ENCODE measurements at regions not wholly inside any gene's neighbourhood (a gene's known extent, or its start where the extent isn't known, plus 50 kb on each side); places are given as distances from the start of the nearest gene placed in this dataset.

GRCh38 chr3:22288756-22289155 lies 537.7 kb upstream of the ZNF385D start:
- Histone ChIP-seq H3K27ac (no peak overlapping the region), H3K4me3 (no peak overlapping the region), H3K4me1 (no peaks in the 10 kb centered on the region), H3K27me3 (no peaks in the 10 kb centered on the region), H3K36me3 (no peaks in the 10 kb centered on the region), H3K9me3 (no peaks in the 10 kb centered on the region)
- TF ChIP-seq POLR2A (IDR thresholded peaks at IDR 0.05), result no peak
- TF ChIP-seq, protein P1, sequence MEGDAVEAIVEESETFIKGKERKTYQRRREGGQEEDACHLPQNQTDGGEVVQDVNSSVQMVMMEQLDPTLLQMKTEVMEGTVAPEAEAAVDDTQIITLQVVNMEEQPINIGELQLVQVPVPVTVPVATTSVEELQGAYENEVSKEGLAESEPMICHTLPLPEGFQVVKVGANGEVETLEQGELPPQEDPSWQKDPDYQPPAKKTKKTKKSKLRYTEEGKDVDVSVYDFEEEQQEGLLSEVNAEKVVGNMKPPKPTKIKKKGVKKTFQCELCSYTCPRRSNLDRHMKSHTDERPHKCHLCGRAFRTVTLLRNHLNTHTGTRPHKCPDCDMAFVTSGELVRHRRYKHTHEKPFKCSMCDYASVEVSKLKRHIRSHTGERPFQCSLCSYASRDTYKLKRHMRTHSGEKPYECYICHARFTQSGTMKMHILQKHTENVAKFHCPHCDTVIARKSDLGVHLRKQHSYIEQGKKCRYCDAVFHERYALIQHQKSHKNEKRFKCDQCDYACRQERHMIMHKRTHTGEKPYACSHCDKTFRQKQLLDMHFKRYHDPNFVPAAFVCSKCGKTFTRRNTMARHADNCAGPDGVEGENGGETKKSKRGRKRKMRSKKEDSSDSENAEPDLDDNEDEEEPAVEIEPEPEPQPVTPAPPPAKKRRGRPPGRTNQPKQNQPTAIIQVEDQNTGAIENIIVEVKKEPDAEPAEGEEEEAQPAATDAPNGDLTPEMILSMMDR (IDR thresholded peaks at IDR 0.05), result no peak
- no peak for DNase-seq
- intact Hi-C loops (cut with DNase I; ENCODE audit: low total_unique reads), result no loop called here

GRCh38 chr3:22292681-22293080 lies 541.7 kb upstream of the ZNF385D start:
- Histone ChIP-seq H3K4me1 (no peaks in the 10 kb centered on the region), H3K36me3 (no peaks in the 10 kb centered on the region), H3K27ac (no peak overlapping the region), H3K27me3 (no peaks in the 10 kb centered on the region), H3K9me3 (no peaks in the 10 kb centered on the region), H3K4me3 (no peak overlapping the region)
- intact Hi-C loops (cut with DNase I; ENCODE audit: low total_unique reads), result no loop called here
- no peak for DNase-seq
- TF ChIP-seq, protein P1 (IDR thresholded peaks at IDR 0.05), result no peak
- TF ChIP-seq POLR2A (IDR thresholded peaks at IDR 0.05), result no peak

- H3K27ac ChIP-seq, result no peak overlapping the region
- H3K27me3 ChIP-seq, result no peaks in the 10 kb centered on the region
- H3K9me3 ChIP-seq, result peaks cover 0 to 2% of the 10 kb centered on the region in 2 donors
- no peaks in the 10 kb centered on the region for H3K36me3 ChIP-seq
- no peak overlapping the region for H3K4me3 ChIP-seq
- DNase-seq, result no peak
- no peak for TF ChIP-seq POLR2A (IDR thresholded peaks at IDR 0.05)
- TF ChIP-seq, protein P1 (IDR thresholded peaks at IDR 0.05), result no peak
- intact Hi-C loops (cut with DNase I; ENCODE audit: low total_unique reads), result no loop called here
- no peaks in the 10 kb centered on the region for H3K4me1 ChIP-seq
These were observed 545.6 kb upstream of the ZNF385D start for GRCh38 chr3:22296601-22297000.

DNA sequence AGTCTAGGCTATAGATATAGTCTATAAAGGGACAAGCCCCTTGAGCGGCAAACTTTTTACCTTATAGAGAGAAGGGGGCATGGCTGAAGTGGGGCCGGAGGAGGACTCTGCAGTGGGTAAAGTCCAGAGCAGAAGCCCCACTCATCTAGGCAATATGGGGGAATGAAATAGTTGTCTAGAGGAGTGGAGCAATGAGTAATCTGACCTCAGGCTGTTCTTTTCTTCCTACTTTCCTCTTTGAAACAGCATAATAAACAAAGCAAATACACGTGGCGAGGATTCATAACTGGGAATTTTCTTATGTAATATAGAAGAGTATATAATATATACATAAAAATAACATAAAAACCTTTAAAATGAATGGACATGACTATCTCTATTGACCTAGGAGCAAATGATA lies 546.4 kb upstream of the ZNF385D start:
- Histone ChIP-seq H3K4me1 (no peaks in the 10 kb centered on the region), H3K27me3 (no peaks in the 10 kb centered on the region), H3K9me3 (peaks cover 0 to 2% of the 10 kb centered on the region in 2 donors), H3K36me3 (no peaks in the 10 kb centered on the region), H3K27ac (no peak overlapping the region), H3K4me3 (no peak overlapping the region)
- no peak for TF ChIP-seq POLR2A (IDR thresholded peaks at IDR 0.05)
- TF ChIP-seq, protein P1 (IDR thresholded peaks at IDR 0.05), result no peak
- DNase-seq, result no peak
- intact Hi-C loops (cut with DNase I; ENCODE audit: low total_unique reads), result no loop called here

GRCh38 chr3:22306454-22306853 lies 555.4 kb upstream of the ZNF385D start:
- H3K36me3 ChIP-seq, result no peaks in the 10 kb centered on the region
- H3K4me3 ChIP-seq, result no peak overlapping the region
- no peaks in the 10 kb centered on the region for H3K27me3 ChIP-seq
- TF ChIP-seq, protein P1 (IDR thresholded peaks at IDR 0.05), result no peak
- TF ChIP-seq POLR2A (IDR thresholded peaks at IDR 0.05), result no peak
- no peaks in the 10 kb centered on the region for H3K4me1 ChIP-seq
- no peaks in the 10 kb centered on the region for H3K9me3 ChIP-seq
- no peak for DNase-seq
- no peak overlapping the region for H3K27ac ChIP-seq
- intact Hi-C loops (cut with DNase I; ENCODE audit: low total_unique reads), result no loop called here
